ENCODE measurements at regions not wholly inside any gene's neighbourhood (a gene's known extent, or its start where the extent isn't known, plus 50 kb on each side); places are given as distances from the start of the nearest gene placed in this dataset.

- intact Hi-C loops (cut with DNase I): no loop called here
- no peak for DNase-seq (ENCODE audit: low spot score)
Observed at GRCh38 chr2:217666338-217666737, 336.5 kb downstream of the TNS1 start.

- intact Hi-C loops (cut with DNase I): no loop called here
- no peak for DNase-seq (ENCODE audit: low spot score)
Observed at GRCh38 chr2:217664761-217665160, 338.0 kb downstream of the TNS1 start.

DNA sequence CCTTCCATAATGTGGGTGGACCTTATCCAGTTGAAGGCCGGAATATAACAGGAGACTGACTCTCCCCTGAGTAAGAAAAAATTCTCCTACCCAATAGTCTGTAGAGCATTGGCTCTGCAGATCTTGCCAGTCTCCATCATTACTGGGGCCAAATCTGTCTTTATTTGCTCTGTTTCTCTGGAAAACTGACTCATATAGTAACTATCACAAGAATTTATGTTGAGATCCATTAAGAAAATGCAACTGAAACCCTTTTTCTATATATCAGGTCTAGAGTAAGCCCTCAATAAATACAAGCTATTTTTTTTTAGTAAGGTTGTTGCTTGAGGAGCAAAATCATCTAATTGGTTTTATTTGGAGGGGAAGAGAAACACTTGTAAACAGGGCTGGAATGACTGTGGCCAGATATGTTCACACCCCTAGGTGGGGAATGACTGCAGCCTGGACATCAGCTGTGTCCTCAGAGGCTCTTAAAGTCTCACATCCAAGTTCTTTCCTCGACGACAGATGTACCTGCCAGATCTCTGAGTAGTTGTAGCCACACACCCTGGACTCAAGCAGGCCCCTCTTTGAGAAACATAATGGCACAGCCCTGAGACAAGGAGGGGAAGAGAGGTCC lies 339.7 kb downstream of the TNS1 start:
- intact Hi-C loops (cut with DNase I): no loop called here
- no peak for DNase-seq (ENCODE audit: low spot score)

GRCh38 chr2:217661378-217661777 lies 341.4 kb downstream of the TNS1 start:
- no peak for DNase-seq (ENCODE audit: low spot score)
- intact Hi-C loops (cut with DNase I): no loop called here

GRCh38 chr2:217660423-217660822 lies 342.4 kb downstream of the TNS1 start:
- no peak for DNase-seq (ENCODE audit: low spot score)
- intact Hi-C loops (cut with DNase I): no loop called here

GRCh38 chr2:217658806-217659205 lies 344.0 kb downstream of the TNS1 start:
- DNase-seq (ENCODE audit: low spot score): no peak
- intact Hi-C loops (cut with DNase I): loop anchor here in 1 of 2 donors (10.0 kb wide), 1 partner anchor 964 kb away; the partner anchor contains the start of gene IGFBP5

DNA sequence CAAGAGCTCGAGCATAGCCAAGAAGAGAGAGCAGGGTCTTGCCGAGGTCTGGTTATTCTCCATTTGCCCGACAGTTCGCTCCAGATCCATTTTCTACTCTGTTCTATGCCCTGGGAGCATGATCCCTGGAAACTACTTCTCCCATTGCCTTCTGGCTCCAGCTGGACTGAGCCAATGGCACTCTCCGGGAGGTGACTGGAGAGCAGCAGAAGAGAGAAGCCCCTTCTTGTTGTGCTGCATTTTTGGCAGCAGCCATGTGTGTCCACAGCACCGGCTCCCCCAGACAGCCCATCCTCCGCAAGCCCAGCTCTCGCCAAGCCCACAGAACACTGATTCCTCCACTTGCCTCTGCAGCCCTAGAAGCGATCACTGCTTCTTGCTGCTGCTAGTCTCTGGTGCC lies 345.5 kb downstream of the TNS1 start:
- intact Hi-C loops (cut with DNase I): loop anchor here in 1 of 2 donors (10.0 kb wide), 1 partner anchor 962 kb away; the partner anchor contains the start of gene IGFBP5
- DNase-seq (ENCODE audit: low spot score): no peak

DNA sequence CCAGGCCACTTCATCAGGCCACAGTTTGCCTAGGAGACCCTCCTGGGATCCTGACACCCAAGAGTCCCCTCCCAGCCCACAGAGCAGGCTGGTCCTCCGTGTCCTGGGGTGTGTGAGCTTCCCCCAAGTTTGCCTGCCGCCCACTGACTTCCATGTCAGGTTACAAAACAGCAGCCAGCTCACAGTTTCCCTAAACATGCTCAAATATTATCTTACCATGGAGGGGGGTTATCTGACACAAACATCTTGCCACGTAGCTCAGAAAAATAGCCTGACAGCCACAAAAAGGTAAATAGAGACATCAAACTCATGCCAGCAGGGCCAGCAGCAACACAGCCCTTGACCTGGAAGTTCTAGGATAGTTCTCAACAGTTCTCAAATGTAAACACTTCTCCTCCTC lies 346.5 kb downstream of the TNS1 start:
- no peak for DNase-seq (ENCODE audit: low spot score)
- intact Hi-C loops (cut with DNase I): loop anchor here in 1 of 2 donors (10.0 kb wide), 1 partner anchor 962 kb away; the partner anchor contains the start of gene IGFBP5

DNA sequence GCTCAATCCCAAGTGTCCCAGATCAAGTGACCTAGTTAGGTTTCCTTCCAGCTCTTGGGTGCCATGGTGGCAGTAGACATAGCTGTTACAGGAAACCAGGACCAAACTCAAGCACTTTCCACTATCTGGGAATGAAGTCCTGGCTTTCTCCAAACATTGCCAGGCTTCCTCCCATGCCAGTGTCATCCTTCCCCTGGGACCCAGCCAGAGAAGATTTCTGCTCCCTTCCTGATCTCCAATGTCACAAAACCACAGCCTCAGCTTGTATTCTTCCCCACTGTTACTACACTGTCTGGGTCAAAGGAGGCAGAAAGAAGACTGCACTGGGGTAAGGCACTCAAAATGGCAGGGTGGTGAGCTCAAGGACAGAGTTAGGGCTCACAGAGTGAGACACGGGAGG lies 347.1 kb downstream of the TNS1 start:
- intact Hi-C loops (cut with DNase I): loop anchor here in 1 of 2 donors (10.0 kb wide), 1 partner anchor 961 kb away; the partner anchor contains the start of gene IGFBP5
- no peak for DNase-seq (ENCODE audit: low spot score)

- intact Hi-C loops (cut with DNase I): loop anchor here in 1 of 2 donors (10.0 kb wide), 1 partner anchor 959 kb away; the partner anchor contains the start of gene IGFBP5
- DNase-seq (ENCODE audit: low spot score): no peak
Observed at GRCh38 chr2:217654168-217654567, 348.6 kb downstream of the TNS1 start.

DNA sequence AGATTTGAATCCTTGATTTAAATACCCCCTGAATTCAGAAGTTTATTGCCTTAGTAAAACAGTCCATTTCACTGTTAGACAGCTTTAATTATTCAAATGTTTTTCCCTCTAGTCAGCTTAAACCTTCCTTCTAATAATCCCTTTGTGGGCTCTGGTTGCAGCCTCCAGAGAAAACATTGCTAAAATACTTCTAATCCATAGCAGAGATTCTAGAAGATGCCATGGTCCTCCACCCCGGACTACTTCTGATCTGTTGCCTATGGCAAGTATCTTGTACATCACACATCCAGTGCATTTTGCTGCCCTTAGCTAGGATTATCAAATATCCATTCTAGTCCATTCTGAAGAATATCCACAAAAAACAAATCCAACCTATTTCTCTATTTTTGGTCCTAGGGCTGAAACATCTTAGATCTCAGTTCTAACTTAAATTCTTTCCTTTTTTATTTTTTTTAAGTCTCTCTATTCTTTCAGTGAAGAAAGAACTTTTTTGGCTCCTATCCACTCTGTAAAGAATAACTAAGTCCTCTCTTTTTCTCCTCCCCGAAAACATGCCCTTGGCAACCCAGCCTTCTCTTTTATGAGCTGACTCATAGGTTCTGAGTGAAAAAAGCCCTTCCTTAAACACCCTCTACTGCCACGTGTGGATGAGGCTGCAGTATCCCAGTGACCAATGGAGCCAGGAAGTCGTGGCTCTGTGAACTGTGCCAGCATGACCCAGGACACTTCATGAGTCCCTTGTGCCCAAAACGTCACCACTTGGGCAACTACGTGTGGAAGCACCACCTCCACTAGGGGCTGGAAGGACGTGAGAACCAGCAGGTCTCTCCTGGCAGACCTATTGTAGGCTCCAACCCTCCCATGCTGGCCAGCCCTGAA lies 349.8 kb downstream of the TNS1 start:
- intact Hi-C loops (cut with DNase I): loop anchor here in 1 of 2 donors (10.0 kb wide), 1 partner anchor 958 kb away; the partner anchor contains the start of gene IGFBP5
- peak; percentile 90 for DNase-seq (ENCODE audit: low spot score)

GRCh38 chr2:217650716-217651360 lies 352.0 kb downstream of the TNS1 start:
- no peak for DNase-seq (ENCODE audit: low spot score)
- intact Hi-C loops (cut with DNase I): loop anchor here in 1 of 2 donors (10.0 kb wide), 1 partner anchor 956 kb away; the partner anchor contains the start of gene IGFBP5

GRCh38 chr2:217650229-217650628 lies 352.6 kb downstream of the TNS1 start:
- no peak for DNase-seq (ENCODE audit: low spot score)
- intact Hi-C loops (cut with DNase I): loop anchor here in 1 of 2 donors (10.0 kb wide), 1 partner anchor 955 kb away; the partner anchor contains the start of gene IGFBP5

DNA sequence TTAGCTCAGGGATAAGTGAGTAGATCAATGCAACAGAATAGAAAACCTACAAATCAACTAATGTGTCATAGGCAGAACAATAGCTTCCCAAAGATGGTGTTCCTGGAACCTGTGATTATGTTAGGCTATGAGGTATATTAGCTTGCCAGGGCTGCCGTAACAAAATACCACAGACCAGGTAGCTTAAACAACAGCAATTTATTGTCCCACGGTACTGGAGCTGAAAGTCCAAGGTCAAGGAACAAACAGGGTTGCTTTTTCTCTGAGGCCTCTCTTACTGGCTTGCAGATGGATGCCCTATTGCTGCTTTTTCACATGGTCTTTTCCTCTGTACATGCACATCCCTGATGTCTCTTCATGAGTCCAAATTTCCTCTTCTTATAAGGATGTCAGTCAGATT lies 354.9 kb downstream of the TNS1 start:
- intact Hi-C loops (cut with DNase I): no loop called here
- DNase-seq (ENCODE audit: low spot score): no peak

GRCh38 chr2:217647226-217647625 lies 355.6 kb downstream of the TNS1 start:
- intact Hi-C loops (cut with DNase I): no loop called here
- no peak for DNase-seq (ENCODE audit: low spot score)

DNA sequence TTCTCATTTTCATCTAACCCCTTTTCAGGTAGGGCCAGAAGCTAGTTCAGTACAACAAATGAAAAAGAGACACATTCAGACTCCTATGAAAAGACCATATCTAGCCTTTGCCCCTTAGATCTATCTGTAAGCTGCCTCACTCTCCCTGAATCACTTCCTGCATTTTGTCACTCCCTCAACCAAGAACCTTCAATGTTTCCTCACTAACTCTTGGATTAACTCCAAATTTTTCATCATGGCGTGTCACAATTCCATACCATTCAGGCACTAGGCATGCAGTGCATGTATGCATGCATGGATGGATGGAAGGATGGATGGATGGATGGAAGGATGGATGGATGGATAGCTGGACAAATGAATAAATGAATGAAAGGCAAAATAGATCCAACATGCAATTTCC lies 356.9 kb downstream of the TNS1 start:
- DNase-seq (ENCODE audit: low spot score): no peak
- intact Hi-C loops (cut with DNase I): no loop called here

DNA sequence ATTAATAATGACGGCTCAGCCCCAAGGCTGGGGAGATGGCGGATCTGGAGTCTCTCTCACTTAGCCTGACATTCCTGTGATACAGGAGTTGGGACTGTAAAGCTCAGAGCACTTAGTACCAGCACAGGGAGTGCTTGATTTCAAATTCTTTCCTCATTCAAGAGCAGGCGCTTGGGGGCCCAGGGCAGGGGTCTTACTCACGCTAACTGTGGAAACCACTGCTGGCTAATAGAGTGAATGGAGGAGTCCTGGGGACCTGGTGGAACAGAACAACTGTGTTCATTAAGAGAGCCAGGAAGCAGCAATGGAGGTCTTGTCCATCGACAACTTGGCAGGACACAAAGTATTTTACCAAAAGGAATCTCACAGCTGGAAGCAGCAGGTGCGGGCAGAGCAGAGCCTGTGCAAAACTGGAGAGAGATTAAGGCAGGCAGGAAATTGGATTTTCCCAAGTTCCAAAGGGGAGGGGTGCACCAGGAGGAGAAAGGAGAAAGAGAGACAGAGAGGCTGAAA lies 358.9 kb downstream of the TNS1 start:
- DNase-seq (ENCODE audit: low spot score): no peak
- intact Hi-C loops (cut with DNase I): no loop called here

DNA sequence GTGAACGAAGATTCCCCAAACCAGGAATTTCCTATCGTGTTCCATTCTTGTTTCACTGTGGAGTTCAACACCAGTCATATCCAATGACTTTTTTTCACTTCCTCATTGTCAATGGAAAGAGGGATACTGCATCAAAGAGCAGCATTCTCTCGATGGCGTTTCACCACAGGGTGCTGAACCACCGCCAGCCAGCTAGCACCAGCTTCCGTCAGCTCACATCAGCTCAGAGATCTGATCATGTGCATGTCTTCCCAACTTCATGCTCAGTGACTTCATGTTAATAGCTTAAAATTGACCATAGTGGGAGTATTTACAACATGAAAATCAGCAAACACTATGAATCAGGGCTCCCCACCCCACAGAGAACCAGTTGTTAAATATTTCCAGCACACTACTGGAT lies 359.9 kb downstream of the TNS1 start:
- DNase-seq (ENCODE audit: low spot score): no peak
- intact Hi-C loops (cut with DNase I): no loop called here

GRCh38 chr2:217641960-217642359 lies 360.8 kb downstream of the TNS1 start:
- no peak for DNase-seq (ENCODE audit: low spot score)
- intact Hi-C loops (cut with DNase I): no loop called here

GRCh38 chr2:217639481-217639880 lies 363.3 kb downstream of the TNS1 start:
- DNase-seq (ENCODE audit: low spot score): no peak
- intact Hi-C loops (cut with DNase I): no loop called here
